ENCODE measurements at regions not wholly inside any gene's neighbourhood (a gene's known extent, or its start where the extent isn't known, plus 50 kb on each side); places are given as distances from the start of the nearest gene placed in this dataset.

GRCh38 chr2:575030-575726 lies 102.0 kb downstream of the TMEM18 start:
- DNase-seq (ENCODE audit: low spot score), result no peak

DNA sequence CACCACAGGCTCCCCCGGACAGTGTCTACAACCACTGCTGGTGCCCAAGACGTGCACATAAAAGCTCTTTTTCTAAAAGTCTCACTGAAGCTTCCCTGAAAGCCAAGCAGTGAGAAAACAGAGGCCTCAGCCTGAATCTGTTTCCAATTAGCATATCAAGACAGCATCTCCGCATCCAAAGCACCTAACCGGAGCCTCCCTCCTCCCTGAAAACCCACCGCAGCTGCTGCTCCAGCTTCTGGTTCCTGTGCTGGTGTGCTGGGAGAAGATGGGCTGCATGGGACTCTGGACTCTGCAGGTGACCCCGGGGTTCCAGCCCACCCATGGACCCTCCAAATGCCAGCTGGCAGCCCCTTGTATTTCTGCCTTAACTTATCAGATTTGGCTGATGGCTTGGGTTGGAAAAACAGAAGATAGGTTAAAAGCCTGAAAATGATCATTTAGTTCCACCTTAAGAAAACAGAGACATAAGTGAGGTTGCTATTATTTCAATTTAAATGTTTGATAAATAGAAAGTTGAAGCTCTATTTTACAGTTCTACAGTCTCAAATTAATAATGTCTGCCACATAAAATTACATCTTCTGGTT lies 103.3 kb downstream of the TMEM18 start:
- DNase-seq (ENCODE audit: low spot score), result no peak

DNA sequence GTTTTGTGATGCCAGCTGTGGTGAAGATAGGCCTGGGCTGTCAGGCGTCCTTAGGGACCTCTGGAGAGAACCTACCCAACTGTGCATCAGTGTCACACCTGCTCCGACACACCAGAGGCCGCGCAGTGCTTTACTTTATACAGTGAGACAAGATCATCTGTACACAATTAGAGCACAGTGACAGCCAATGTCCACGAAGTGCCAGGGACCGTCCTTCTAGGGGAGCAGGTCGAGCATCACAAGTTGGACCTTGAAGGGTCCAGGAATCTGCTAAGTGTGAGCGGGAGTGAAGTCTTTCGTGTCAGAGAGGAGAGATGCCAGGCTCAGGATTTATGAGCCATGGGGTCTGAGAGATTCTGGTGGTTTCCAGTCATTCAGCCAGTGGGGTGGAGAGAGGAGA lies 104.2 kb downstream of the TMEM18 start:
- no peak for DNase-seq (ENCODE audit: low spot score)

GRCh38 chr2:569681-570080 lies 107.5 kb downstream of the TMEM18 start:
- no peak for DNase-seq (ENCODE audit: low spot score)

DNA sequence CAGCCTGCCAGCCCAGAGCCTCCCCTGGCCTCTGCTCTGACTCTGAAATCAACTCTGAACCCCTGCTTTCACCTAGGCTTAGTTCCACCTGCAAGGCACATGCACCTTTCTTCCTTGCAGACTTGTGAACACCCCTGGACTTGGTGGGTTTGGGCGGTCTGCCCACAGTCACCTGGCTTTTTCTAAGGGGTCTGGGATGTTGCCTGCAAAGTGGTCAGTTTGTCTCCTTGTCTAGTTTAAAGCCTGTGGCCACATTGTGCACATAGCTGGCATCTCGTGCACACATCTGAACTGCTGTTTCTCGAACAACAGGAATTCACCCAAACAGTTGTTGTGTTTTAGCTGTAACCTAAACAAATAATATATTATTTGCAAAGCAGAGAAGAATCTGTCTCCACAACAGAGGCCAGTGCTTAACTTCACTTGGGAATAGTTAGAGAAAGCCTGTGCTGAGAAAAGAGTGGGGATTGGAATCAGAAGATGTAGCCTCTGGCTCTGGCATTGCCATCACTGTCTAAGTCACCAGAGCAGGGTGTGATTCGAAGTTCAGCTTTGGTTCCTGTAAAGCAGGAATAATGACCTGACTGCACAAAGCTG lies 108.5 kb downstream of the TMEM18 start:
- no peak for DNase-seq (ENCODE audit: low spot score)

DNA sequence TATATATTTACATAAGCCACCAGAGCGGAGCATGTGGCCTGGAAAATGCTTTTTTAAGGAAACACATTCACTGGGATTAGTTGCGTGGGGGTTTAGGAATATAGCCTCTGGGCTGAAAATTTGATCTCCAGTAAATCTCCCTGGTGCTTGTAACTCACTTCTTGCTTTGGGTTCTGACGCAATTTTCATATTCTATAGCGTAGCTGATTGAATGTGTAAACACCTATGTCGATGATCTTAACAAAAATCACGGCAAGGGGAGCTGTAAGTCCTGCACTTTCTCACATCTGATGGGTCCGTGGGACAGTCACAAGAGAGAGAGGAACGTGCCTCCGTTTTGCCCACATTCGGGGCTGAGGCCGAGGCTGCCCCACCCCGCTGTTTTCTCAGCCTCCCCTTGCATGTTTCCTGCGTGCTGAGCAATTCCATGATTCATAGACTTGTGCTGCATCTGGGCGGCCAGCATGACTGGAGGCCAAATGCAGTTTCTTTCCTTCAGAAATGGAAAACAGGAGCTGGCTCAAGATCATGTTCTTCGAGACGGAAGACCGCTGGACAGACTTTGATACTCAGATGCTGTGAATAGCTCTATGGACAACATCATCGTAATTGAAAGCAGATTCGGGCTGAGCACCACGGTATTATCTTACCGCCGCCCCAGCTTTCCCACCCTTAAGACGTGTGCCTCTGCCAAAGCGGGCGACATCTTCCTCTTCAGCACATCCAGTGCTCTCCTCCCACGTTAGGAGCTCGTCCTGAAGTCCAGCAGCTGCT lies 109.2 kb downstream of the TMEM18 start:
- peak; percentile 14 for DNase-seq (ENCODE audit: low spot score)

DNA sequence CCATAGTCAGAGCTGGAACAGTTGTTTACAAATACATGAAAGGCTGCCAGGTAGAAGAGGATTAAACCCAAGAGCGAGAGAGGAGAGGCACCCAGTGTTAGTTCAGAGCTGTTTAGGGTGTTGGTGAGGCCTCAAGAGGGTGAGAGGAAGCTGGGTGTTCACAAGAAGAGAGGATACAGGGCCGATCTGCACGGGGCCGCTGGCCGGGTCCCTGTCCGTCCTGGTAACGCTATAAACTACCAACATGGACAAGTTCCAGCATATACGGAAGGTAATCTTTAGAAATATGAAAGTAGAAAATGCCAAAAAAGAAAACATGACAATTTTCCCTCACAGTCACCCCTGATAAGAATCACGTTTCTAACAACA lies 109.7 kb downstream of the TMEM18 start:
- DNase-seq (ENCODE audit: low spot score), result no peak

DNA sequence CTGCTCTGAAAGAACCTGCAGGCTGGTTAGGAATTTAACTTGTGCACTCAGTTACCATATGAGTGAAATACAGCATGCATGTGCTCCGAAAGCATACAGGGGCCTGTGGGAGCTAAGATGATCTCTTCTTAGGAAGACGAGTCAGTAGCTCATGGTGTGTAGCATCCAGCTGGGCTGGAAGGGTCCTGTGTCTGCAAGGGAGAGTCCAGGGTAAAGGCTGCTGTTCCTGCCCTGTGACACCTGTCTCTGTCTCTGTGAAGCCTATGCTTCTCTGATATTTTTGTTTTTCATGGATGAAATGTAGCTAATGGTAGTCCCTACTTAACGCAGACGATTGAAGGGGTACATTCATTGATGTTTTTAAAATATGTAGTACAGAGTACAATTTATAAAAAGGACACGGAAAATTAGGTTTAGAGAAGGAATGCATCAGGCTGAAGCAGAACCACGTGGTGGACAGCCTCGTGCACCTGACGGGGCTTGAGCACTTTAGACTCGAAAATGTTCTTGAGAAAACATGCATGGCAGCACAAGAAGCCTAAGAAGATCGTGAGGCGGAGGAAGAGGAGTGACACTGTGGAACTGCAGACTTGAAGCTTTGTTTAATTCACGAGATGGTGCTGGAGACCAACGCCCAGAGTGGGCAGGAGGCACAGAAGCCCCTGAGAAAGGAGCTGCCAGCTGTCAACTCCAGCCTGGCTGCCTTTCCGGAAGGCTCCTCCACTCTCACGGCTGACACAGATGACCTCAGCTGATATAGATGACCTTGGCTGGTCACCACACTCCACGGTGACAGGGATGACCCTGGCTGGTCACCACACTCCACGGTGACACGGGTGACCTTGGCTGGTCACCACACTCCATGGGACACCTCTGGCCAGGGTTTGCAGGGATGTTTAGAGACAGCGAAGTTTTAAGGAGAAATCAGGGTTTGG lies 110.6 kb downstream of the TMEM18 start:
- no peak for DNase-seq (ENCODE audit: low spot score)

DNA sequence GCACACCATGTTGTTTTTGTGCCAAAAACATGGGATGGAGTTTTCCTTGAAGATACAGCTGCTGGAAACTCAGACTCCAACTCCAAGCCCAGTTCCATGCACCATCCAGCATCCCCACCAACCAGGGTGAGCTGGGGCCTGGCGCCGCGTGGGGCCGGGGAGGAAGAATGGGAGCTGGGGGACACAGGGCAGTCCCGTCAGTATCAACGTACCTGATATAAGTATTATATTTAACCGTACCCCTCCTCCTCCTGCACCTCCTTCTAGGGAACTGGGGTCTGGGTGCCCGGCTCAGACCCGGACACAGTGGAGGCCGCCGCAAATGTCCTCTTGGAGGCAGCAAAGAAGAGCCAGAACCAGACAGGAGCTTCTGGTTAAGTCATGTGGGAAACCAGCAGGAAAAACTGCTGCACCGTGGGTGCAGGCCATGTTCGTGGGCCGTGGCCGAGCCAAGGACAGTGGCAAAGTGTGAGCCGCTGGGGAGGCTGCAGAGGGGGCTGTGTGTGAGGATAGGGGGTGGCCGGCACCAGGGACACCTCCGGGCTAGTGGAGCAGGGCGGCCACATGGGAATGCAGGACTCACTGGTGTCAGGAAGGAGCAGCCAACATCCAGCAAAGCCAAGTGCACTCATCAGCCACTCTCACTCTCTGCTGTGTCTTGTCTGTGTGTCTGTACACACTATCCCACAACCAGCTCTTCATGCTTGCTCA lies 112.6 kb downstream of the TMEM18 start:
- DNase-seq (ENCODE audit: low spot score), result no peak

DNA sequence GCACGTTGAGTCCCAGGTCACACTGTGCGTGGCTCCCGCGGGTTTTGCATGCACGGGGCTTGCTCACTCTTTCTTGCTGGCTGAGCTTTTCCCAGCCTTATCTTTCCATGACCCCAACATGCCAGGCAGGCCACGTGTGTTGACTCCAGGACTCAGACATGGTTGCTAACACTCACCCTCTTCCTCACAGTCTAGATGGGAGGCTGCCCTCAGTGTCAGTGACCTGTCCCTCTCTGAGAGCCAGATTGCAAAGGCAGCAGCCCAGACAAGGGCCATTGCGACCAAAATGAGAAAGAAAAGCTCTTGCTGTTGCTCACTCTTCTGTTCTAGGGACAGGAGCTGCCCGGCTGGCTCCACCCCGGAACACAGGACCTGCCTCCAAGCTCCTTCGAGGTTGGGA lies 113.7 kb downstream of the TMEM18 start:
- no peak for DNase-seq (ENCODE audit: low spot score)

GRCh38 chr2:562391-563364 lies 114.5 kb downstream of the TMEM18 start:
- no peak for DNase-seq (ENCODE audit: low spot score)

GRCh38 chr2:558879-559278 lies 118.3 kb downstream of the TMEM18 start:
- no peak for DNase-seq (ENCODE audit: low spot score)

DNA sequence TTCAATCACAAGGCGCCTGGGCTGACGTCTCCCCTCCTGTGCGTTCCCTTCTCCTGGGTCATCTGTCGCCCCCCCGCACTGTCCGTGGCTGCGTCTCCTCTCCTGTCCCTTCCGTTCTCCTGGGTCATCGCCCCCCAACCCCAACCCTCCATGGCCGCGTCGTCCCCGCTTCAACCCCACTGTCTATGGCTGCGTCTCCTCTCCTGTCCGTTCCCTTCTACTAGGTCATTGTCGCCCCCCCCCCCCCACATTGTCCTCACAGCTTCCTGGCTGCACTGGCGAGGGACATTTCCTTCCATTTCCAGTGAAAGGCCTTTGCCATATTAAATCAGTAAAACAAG lies 118.9 kb downstream of the TMEM18 start:
- no peak for DNase-seq (ENCODE audit: low spot score)

DNA sequence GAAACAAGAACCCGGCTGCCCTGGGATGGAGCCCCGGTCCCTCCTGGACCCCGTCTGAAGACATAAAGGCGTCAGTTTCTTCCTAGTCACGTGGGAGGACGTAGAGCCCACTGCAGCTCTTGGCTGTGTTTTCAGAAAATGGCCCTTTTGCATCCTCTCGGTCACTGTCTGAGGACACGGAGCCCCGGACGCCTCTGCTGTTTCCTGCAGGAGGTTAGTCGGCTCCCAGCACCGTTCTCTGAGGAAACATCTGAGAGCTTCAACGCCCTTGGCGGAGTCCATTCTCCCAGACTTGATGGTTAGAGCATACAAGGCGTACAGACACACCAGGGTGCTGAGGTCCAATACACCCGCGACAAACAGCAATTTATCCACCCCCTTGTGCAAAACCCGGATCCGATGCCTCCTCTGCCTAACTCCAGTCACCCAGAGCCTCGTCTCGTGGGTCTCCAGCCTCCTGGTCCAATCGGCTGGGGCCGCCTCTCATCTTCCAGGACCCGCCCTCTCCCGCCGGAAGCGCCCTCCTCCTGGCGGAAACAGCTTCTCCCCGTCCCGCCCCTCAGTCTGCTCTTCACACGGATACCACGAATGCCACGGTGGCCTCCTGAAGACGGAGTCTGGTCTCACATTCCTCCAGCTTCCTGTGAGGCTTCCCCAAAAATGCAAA lies 119.4 kb downstream of the TMEM18 start:
- no peak for DNase-seq (ENCODE audit: low spot score)

GRCh38 chr2:556485-556884 lies 120.7 kb downstream of the TMEM18 start:
- no peak for DNase-seq (ENCODE audit: low spot score)

DNA sequence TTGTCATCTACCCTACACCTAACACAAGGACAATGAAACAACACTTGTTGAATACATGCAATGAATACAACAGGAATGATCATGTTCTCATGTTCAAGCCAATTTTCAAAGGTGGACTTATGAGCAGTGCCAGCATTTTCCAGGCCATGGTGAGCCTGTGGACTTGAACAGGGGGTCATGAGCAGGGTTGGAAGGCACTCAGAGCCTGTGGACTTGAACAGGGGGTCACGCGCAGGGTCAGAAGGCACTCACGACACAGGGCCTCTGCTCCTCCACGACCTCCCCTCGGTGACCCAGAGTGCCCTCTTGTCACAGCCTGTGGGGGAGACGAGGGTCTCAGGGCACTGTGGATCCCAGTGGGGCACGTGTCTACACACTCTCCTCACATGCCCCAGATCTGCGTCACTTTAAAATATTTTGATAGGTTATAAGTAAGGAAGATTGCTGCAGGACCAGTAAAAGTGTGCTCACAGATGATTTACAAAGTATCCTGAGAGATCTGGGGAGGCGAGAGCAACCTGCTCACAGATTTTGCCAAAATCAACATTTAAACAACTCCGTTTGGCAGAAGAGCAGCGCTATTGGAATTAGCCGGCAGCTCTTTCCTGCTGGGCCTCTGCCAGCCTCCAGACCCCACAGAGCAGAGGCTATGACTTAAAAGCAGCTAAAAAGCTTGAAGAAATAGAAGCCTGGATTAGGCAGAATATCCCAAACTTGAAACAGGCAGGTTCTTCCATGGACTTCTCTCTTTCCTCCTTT lies 121.9 kb downstream of the TMEM18 start:
- no peak for DNase-seq (ENCODE audit: low spot score)

- DNase-seq (ENCODE audit: low spot score), result no peak
These were observed 122.8 kb downstream of the TMEM18 start for GRCh38 chr2:554444-554843.

GRCh38 chr2:552906-553305 lies 124.3 kb downstream of the TMEM18 start:
- no peak for DNase-seq (ENCODE audit: low spot score)

- no peak for DNase-seq (ENCODE audit: low spot score)
These were observed 125.6 kb downstream of the TMEM18 start for GRCh38 chr2:551621-552020.

Data from COLO829 (cell line).